K562 (cell line): ENCODE measurements at regions not wholly inside any gene's neighbourhood (a gene's known extent, or its start where the extent isn't known, plus 50 kb on each side); places are given as distances from the start of the nearest gene placed in this dataset.

Experiments
- ATAC-seq: fragments of 200-7000 bp; cut with Tn5 transposase; 3 replicates; pipeline ENCODE4 v1.9.1; 2020; ENCODE audit warnings: moderate library complexity
- BruUV-seq: library from RNA; stranded (reverse); fragments of 400-500 nt; replicated peaks from 2 replicates; lab custom pipeline; 2021; lab: Mats Ljungman, UMichigan
- CTCF ChIA-PET: fragments of 300-600 bp; formaldehyde crosslinking; extraction: SDS; loops from one replicate; lab custom pipeline; 2021; ENCODE audit warnings: low intra/inter-chr PET ratio; lab: Yijun Ruan, JAX
- POLR2A ChIA-PET: fragments of 300-600, 350-650 bp; sonication (Branson Sonifier 250); formaldehyde crosslinking; extraction: SDS; loops from one replicate; lab custom pipeline; 2021; ENCODE audit warnings: antibody characterized with exemption, inconsistent platforms; lab: Yijun Ruan, JAX
- DNase-seq, 4 experiments: peaks; one replicate each; pipeline versions ENCODE4 v3.0.0 to v3.0.0-alpha.2; 2011 to 2018; ENCODE audit warnings: low spot score in 3 of 4, mixed read lengths in 3 of 4; ENCODE audit errors: extremely low read depth in 1 of 4
- FAIRE-seq: peaks from 2 replicates; lab custom pipeline; 2011; peaks lifted over from hg19 to GRCh38; lab: Jason Lieb, UNC
- H2AFZ ChIP-seq: 2 replicates; pipeline ENCODE4 v1.6.0; 2011; ENCODE audit warnings: low read depth, low read length, control low read depth, inconsistent platforms
- H3K27ac ChIP-seq: fragments of 200-600 bp; 3 replicates; pipeline ENCODE4 v1.8.0; 2011; ENCODE audit warnings: low read depth, mild to moderate bottlenecking, control low read depth, inconsistent platforms, low read length, moderate library complexity, mixed read lengths; ENCODE audit errors: extremely low read depth
- H3K27me3 ChIP-seq, 2 experiments: fragments of 300-600 bp in 1 of 2; 2 replicates in 1 of 2; 3 replicates in 1 of 2; pipeline versions ENCODE4 v1.6.0 to v1.8.0; 2011; ENCODE audit warnings: inconsistent platforms in 2 of 2, low read length in 2 of 2, mild to moderate bottlenecking in 1 of 2, mixed read lengths in 1 of 2, moderate library complexity in 1 of 2; ENCODE audit not compliant: control insufficient read depth in 2 of 2, insufficient read depth in 2 of 2
- H3K36me3 ChIP-seq: fragments of 300-600 bp; 3 replicates; pipeline ENCODE4 v1.8.0; 2011; ENCODE audit warnings: mild to moderate bottlenecking, low read length, inconsistent platforms; ENCODE audit not compliant: control insufficient read depth, insufficient read depth
- H3K4me1 ChIP-seq, 2 experiments: fragments of 200-600 bp in 1 of 2; replicated peaks in 1 of 2; 2 replicates in 1 of 2; 3 replicates in 1 of 2; pipeline versions ENCODE4 v1.5.1 to v1.8.0; 2011; ENCODE audit warnings: inconsistent platforms in 2 of 2, low read length in 2 of 2, mild to moderate bottlenecking in 1 of 2, mixed read lengths in 1 of 2, moderate library complexity in 1 of 2; ENCODE audit not compliant: control insufficient read depth in 2 of 2, insufficient read depth in 2 of 2
- H3K4me2 ChIP-seq: 2 replicates; pipeline ENCODE4 v1.6.1; 2011; ENCODE audit warnings: low read length, control low read depth, inconsistent platforms, mixed read lengths; ENCODE audit not compliant: insufficient read depth
- H3K4me3 ChIP-seq: fragments of 200-600 bp; sonication (generic), shearing (Covaris generic); 2 replicates; pipeline ENCODE4 v1.5.1; 2016; ENCODE audit warnings: control low read depth, inconsistent platforms
- H3K79me2 ChIP-seq: fragments of 200-600 bp; 3 replicates; pipeline ENCODE4 v1.8.0; 2011; ENCODE audit warnings: low read length, inconsistent platforms; ENCODE audit not compliant: control insufficient read depth, insufficient read depth
- H3K9ac ChIP-seq, 2 experiments: 2 replicates each; pipeline versions ENCODE4 v1.6.0 to v1.6.1; 2011; ENCODE audit warnings: low read depth in 2 of 2, low read length in 2 of 2, control low read depth in 1 of 2, inconsistent platforms in 1 of 2, mild to moderate bottlenecking in 1 of 2, mixed read lengths in 1 of 2; ENCODE audit not compliant: insufficient read depth in 1 of 2
- H3K9me1 ChIP-seq: one replicate; pipeline ENCODE4 v1.6.0; 2011; ENCODE audit warnings: inconsistent platforms, mild to moderate bottlenecking, low read length, moderate library complexity; ENCODE audit not compliant: control insufficient read depth, insufficient read depth
- H3K9me3 ChIP-seq: replicated peaks from 2 replicates; pipeline ENCODE4 v1.5.1; 2011; ENCODE audit warnings: low read depth, low read length, inconsistent platforms; ENCODE audit not compliant: control insufficient read depth, insufficient read depth
- H4K20me1 ChIP-seq: replicated peaks from 2 replicates; pipeline ENCODE4 v1.6.1; 2011; ENCODE audit warnings: low read length, inconsistent platforms, mixed read lengths; ENCODE audit not compliant: control insufficient read depth, insufficient read depth
- ATF7 ChIP-seq: fragments of 450-650 bp; IDR thresholded peaks from 2 replicates; pipeline ENCODE4 v1.7.1; 2014; ENCODE audit warnings: mild to moderate bottlenecking, moderate library complexity
- BHLHE40 ChIP-seq: IDR thresholded peaks from 2 replicates; pipeline ENCODE4 v1.6.1; 2011; ENCODE audit warnings: low read length, improper control_type of control experiment
- NELFE ChIP-seq: IDR thresholded peaks from 2 replicates; pipeline ENCODE4 v1.6.1; 2011; ENCODE audit warnings: mild to moderate bottlenecking; ENCODE audit not compliant: insufficient read depth, insufficient read length
- RAD51 ChIP-seq: fragments of 450-650 bp; IDR thresholded peaks from 2 replicates; pipeline ENCODE4 v1.7.1; 2016; ENCODE audit warnings: low read depth, mild to moderate bottlenecking, borderline replicate concordance
- USF1 ChIP-seq: sonication (generic); formaldehyde crosslinking; IDR thresholded peaks from 2 replicates; pipeline ENCODE4 v1.9.0; 2022; ENCODE audit warnings: mild to moderate bottlenecking, missing genetic modification reagents
- WGBS: fragments of 100-300 bp; shearing (Covaris generic); methylation state at CpG from one replicate; pipeline ENCODE4 v1.1.6; 2016; ENCODE audit warnings: low coverage, mixed read lengths; ENCODE audit not compliant: insufficient coverage; ENCODE audit errors: missing lambda C conversion rate; 5-methylcytosine and 5-hydroxymethylcytosine counted together
- in situ Hi-C: fragments of 300-500 bp; cut with MboI; formaldehyde crosslinking; loops from 4 replicates; pipeline ENCODE4 v1.15.0; 2018; ENCODE audit warnings: inconsistent platforms, mixed read lengths
- intact Hi-C: fragments of 100-400 bp; cut with micrococcal nuclease; formaldehyde crosslinking; loops from 2 replicates; pipeline ENCODE4 v1.14.2; 2022
- TF ChIP-seq, protein P1 (sequence below): sonication (generic); formaldehyde crosslinking; IDR thresholded peaks from 2 replicates; pipeline ENCODE4 v1.5.0; 2020; ENCODE audit warnings: missing genetic modification reagents
- TF ChIP-seq, protein P2 (sequence below): fragments of 250-450 bp; sonication (Bioruptor Pico); IDR thresholded peaks from 2 replicates; pipeline ENCODE4 v1.5.0; 2020; ENCODE audit warnings: mild to moderate bottlenecking

DNA sequence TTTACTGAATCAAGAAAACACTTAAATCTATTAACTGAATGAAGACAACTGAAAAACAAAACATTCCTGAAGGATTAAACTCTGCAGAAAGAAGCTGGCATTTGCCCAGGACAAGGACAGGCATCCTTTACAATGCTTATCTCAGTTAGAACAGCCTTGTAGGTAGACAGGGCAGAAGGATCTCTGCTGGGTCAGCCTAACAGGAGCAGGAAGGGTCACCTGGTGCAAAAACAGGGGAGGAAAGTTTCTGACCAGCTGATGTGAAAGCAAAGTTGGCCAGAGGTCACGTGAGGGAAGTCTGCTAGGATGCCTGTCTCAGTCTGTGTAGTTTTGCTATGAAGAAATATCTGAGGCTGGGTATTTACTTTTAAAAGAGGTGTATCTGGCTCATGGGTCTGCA, 348.6 kb downstream of the ANAPC1 start:
- 29% methylated on average over 1 of the region's 1 CpG for WGBS

More for the DNA sequence above, 348.6 kb downstream of the ANAPC1 start:
- Histone ChIP-seq H2AFZ (no peak overlapping the region), H3K9me1 (no peaks in the 10 kb centered on the region), H3K36me3 (no peaks in the 10 kb centered on the region), H3K4me2 (no peak overlapping the region), H3K9ac (no peak overlapping the region), H3K9me3 (no peaks in the 10 kb centered on the region), H3K27me3 (no peaks in the 10 kb centered on the region), H4K20me1 (no peaks in the 10 kb centered on the region), H3K4me1 (peaks cover 4 to 6% of the 10 kb centered on the region in 2 experiments; a peak in 2 of 5 replicates), H3K27ac (no peak overlapping the region), H3K4me3 (no peak overlapping the region), H3K79me2 (no peaks in the 10 kb centered on the region)
- FAIRE-seq (no peak), DNase-seq (no peak), ATAC-seq (no peak)
- TF ChIP-seq, protein P1, sequence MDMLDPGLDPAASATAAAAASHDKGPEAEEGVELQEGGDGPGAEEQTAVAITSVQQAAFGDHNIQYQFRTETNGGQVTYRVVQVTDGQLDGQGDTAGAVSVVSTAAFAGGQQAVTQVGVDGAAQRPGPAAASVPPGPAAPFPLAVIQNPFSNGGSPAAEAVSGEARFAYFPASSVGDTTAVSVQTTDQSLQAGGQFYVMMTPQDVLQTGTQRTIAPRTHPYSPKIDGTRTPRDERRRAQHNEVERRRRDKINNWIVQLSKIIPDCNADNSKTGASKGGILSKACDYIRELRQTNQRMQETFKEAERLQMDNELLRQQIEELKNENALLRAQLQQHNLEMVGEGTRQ (CRISPR knock-in tag) = peak; percentile 75
- no peak for TF ChIP-seq ATF7
- TF ChIP-seq USF1 (CRISPR knock-in tag) = peak; percentile 76
- TF ChIP-seq NELFE = no peak
- peak; percentile 41; the same call in 1 of the 2 replicates for TF ChIP-seq RAD51
- TF ChIP-seq, protein P2, sequence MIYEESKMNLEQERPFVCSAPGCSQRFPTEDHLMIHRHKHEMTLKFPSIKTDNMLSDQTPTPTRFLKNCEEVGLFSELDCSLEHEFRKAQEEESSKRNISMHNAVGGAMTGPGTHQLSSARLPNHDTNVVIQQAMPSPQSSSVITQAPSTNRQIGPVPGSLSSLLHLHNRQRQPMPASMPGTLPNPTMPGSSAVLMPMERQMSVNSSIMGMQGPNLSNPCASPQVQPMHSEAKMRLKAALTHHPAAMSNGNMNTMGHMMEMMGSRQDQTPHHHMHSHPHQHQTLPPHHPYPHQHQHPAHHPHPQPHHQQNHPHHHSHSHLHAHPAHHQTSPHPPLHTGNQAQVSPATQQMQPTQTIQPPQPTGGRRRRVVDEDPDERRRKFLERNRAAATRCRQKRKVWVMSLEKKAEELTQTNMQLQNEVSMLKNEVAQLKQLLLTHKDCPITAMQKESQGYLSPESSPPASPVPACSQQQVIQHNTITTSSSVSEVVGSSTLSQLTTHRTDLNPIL = no peak
- peak; percentile 57 for TF ChIP-seq BHLHE40
- in situ Hi-C loops (no loop called here), intact Hi-C loops (no loop called here)
- ChIA-PET CTCF (no interaction called here), POLR2A (interaction anchor here (0.7 kb wide), 1 partner anchor 82 kb away, joined by 3 read pairs; no protein-coding TSS in a partner anchor)
- no TSS peak for BruUV-seq
